CD4-positive, CD25-positive, alpha-beta regulatory T cell (primary cell): ENCODE measurements at regions not wholly inside any gene's neighbourhood (a gene's known extent, or its start where the extent isn't known, plus 50 kb on each side); places are given as distances from the start of the nearest gene placed in this dataset.
A peak's percentile ranks its signal among the peaks of the same experiment; 100 is the strongest.

Experiments used
- ATAC-seq, 2 donors: fragments of 150-1000 bp; cut with Tn5 transposase; one replicate each; pipeline ENCODE4 v1.10.0; 2021; ENCODE audit warnings: low read depth in 2 of 2, moderate number of reproducible peaks in 2 of 2, moderate library complexity in 1 of 2
- DNase-seq, 3 donors: peaks; one replicate each; pipeline versions ENCODE4 v3.0.0 to v3.0.0-alpha.2; 2012 to 2022; ENCODE audit warnings: mixed read lengths in 1 of 3
- H3K27ac ChIP-seq: one replicate; pipeline ENCODE4 v1.7.0; 2013; ENCODE audit warnings: mild to moderate bottlenecking, low read length; ENCODE audit not compliant: insufficient read depth, poor library complexity, severe bottlenecking
- H3K27me3 ChIP-seq: one replicate; pipeline ENCODE4 v1.7.0; 2013; ENCODE audit warnings: low read length; ENCODE audit not compliant: control insufficient read depth, insufficient read depth
- H3K36me3 ChIP-seq: one replicate; pipeline ENCODE4 v1.7.0; 2013; ENCODE audit warnings: mild to moderate bottlenecking, low read length, moderate library complexity; ENCODE audit not compliant: control insufficient read depth, insufficient read depth
- H3K4me1 ChIP-seq: 2 replicates; pipeline ENCODE4 v1.7.0; 2013; ENCODE audit warnings: mild to moderate bottlenecking, low read length; ENCODE audit not compliant: insufficient read depth, control insufficient read depth, poor library complexity, severe bottlenecking
- H3K4me3 ChIP-seq: one replicate; pipeline ENCODE4 v1.7.0; 2013; ENCODE audit warnings: low read depth, mild to moderate bottlenecking, low read length, moderate library complexity
- H3K9me3 ChIP-seq, 2 experiments: 1 replicate in 1 of 2; 2 replicates in 1 of 2; pipeline ENCODE4 v1.7.0; 2013; ENCODE audit warnings: low read length in 2 of 2, mild to moderate bottlenecking in 1 of 2, moderate library complexity in 1 of 2; ENCODE audit not compliant: control insufficient read depth in 2 of 2
- H3K27ac Mint-ChIP-seq, 3 donors: one replicate each; pipeline ENCODE4 v1.8.0; 2020 to 2022; ENCODE audit warnings: mild to moderate bottlenecking in 3 of 3, mixed read lengths in 3 of 3, moderate library complexity in 2 of 3
- H3K27me3 Mint-ChIP-seq: one replicate; pipeline ENCODE4 v1.8.0; 2022; ENCODE audit warnings: mild to moderate bottlenecking, mixed read lengths
- H3K36me3 Mint-ChIP-seq: one replicate; pipeline ENCODE4 v1.8.0; 2020; ENCODE audit warnings: mixed read lengths
- H3K4me1 Mint-ChIP-seq, 4 donors: one replicate each; pipeline ENCODE4 v1.8.0; 2020 to 2022; ENCODE audit warnings: mixed read lengths in 4 of 4, mild to moderate bottlenecking in 1 of 4
- H3K4me3 Mint-ChIP-seq, 4 donors: one replicate each; pipeline ENCODE4 v1.8.0; 2020 to 2022; ENCODE audit warnings: mild to moderate bottlenecking in 4 of 4, mixed read lengths in 4 of 4, moderate library complexity in 3 of 4
- H3K9me3 Mint-ChIP-seq, 7 donors: one replicate each; pipeline ENCODE4 v1.8.0; 2020 to 2022; ENCODE audit warnings: mixed read lengths in 7 of 7, mild to moderate bottlenecking in 3 of 7, moderate library complexity in 2 of 7

DNA sequence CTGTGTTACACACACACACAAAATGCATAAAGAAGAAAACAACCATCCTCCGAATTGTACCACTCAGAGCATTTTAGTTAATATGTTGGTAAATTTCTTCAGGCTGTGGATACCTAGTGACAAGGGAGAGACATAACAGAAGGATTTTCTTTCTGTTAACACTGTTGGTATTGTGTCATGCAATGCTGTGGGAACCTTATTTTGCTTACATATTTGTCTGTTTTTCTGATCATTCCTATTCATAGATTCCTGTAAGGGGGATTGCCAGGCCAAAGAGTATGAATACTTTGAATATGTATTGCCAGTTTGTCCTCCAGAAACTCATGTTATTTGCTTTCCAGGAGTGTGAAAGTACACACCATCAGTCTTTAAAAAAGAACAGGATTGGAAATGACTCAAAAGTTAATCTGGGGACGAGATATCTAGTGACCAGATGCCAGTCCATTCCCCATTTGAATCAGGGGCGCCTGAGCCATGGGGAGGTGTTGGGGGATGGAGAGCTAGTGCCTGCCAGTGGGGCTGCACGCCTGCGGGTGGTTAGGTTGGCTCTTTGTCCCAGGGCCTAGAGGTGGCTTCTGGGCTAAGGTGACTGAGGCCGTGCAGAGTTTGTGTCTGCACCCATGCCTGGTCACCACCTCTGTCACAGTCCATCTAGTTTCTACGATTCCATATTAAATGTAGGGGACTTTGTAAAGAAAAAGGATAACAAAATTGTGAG, 142.0 kb downstream of the PTPN20 start:
- H3K4me3 Mint-ChIP-seq, result no peak overlapping the region
- no peaks in the 10 kb centered on the region for H3K36me3 Mint-ChIP-seq
- DNase-seq, result no peak

DNA sequence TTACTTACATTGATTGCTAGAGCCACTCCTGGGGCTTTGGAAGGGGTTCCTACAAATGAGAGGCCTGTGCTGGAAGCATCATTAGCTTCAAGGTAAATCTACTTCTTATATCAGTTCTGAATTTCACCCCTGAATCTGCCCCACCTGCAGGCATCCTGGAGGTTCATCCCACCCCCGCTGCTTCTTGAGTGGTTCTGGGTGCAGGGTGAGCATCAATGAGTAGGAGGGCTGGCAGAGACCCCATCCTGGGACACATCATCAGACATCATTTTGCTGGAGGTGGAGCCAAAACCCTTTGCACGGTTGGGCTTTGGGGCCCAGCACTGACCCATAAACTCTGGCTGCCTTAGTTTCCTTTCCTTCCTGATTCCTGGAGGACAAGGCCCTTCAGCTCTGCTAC, 143.7 kb downstream of the PTPN20 start:
- H3K27me3 ChIP-seq, result no peaks in the 10 kb centered on the region
- H3K4me1 ChIP-seq, result no peaks in the 10 kb centered on the region
- Mint-ChIP-seq H3K4me1 (no peaks in the 10 kb centered on the region), H3K27me3 (peaks cover 6% of the 10 kb centered on the region), H3K9me3 (peaks cover 0 to 2% (median 0%) of the 10 kb centered on the region in 7 donors), H3K4me3 (no peak overlapping the region), H3K27ac (no peak overlapping the region), H3K36me3 (no peaks in the 10 kb centered on the region)
- no peak overlapping the region for H3K27ac ChIP-seq
- H3K36me3 ChIP-seq, result no peaks in the 10 kb centered on the region
- ATAC-seq (no peak), DNase-seq (no peak)
- no peak overlapping the region for H3K4me3 ChIP-seq
- H3K9me3 ChIP-seq, result no peaks in the 10 kb centered on the region

More for the DNA sequence above, 142.0 kb downstream of the PTPN20 start:
- H3K9me3 ChIP-seq, result no peaks in the 10 kb centered on the region
- Mint-ChIP-seq H3K27me3 (no peaks in the 10 kb centered on the region), H3K9me3 (no peaks in the 10 kb centered on the region), H3K27ac (no peak overlapping the region), H3K4me1 (peaks cover 0 to 4% (median 1%) of the 10 kb centered on the region in 4 donors)
- peaks cover 3% of the 10 kb centered on the region for H3K4me1 ChIP-seq
- H3K4me3 ChIP-seq, result no peak overlapping the region
- no peaks in the 10 kb centered on the region for H3K36me3 ChIP-seq
- no peaks in the 10 kb centered on the region for H3K27me3 ChIP-seq
- ATAC-seq, result no peak
- H3K27ac ChIP-seq, result no peak overlapping the region

DNA sequence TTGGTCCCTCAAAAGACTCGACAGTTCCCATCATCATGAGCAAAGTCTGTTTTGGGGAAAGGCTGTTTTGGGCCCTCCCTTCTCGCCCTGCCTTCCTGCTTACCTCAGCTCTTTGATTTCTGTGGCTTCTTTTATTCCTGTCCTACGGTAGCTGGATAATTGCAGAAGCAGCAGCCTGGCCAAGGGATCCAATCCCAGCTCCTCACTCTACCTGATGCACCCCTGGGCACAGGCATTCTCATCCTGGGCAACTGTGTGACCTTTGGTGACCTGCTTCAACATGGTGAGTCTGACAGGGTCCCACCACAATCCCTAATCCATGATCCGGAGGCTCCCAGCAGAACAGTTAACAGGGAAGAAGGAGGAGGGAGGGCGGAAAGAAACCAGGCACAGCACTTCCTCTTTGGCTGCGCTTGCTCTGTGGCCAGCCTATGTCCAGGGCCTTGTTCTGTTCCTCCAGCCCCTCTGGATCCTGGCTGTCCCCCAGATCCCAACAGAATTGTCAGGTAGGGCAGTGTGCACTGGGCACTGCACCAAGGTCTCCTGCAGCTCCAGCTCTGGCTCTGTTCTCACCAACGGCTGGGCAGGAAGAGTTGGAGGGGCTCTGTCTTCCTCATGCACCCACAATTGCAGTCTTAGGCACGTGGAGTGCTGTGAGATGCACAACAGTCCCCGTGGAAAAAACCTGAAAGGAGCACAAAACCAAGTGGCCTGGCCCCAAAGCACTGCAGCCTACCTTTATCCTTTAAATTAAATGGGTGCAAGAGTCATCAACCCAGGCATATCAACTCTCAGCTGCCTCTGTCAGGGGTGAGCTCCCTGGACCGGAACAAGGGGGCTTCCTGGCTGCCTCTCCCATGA, 144.4 kb downstream of the PTPN20 start:
- Mint-ChIP-seq H3K4me1 (no peaks in the 10 kb centered on the region), H3K27ac (no peak overlapping the region), H3K36me3 (no peaks in the 10 kb centered on the region), H3K27me3 (peaks cover 6% of the 10 kb centered on the region), H3K4me3 (no peak overlapping the region), H3K9me3 (peaks cover 0 to 2% (median 0%) of the 10 kb centered on the region in 7 donors)
- H3K27ac ChIP-seq, result no peak overlapping the region
- H3K4me1 ChIP-seq, result no peaks in the 10 kb centered on the region
- ATAC-seq (no peak), DNase-seq (no peak)
- no peaks in the 10 kb centered on the region for H3K36me3 ChIP-seq
- no peak overlapping the region for H3K4me3 ChIP-seq
- H3K27me3 ChIP-seq, result no peaks in the 10 kb centered on the region
- no peaks in the 10 kb centered on the region for H3K9me3 ChIP-seq

DNA sequence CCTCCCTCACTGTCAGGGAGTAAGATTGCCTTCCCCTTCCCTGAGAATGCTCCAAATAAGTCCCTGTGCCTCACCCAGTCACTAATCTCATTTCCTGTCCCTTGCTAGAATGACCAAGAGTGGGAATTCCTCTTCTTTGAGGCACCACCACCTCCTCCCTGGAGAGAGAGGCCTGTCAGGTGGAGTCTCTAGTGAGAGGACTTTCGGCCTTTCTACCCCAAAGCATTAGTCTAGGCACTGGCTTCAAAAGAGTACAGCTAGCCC, 145.0 kb downstream of the PTPN20 start:
- Mint-ChIP-seq H3K4me3 (no peak overlapping the region), H3K9me3 (peaks cover 0 to 2% (median 0%) of the 10 kb centered on the region in 7 donors), H3K4me1 (no peaks in the 10 kb centered on the region), H3K36me3 (no peaks in the 10 kb centered on the region), H3K27me3 (peaks cover 6% of the 10 kb centered on the region), H3K27ac (no peak overlapping the region)
- no peaks in the 10 kb centered on the region for H3K9me3 ChIP-seq
- H3K27me3 ChIP-seq, result no peaks in the 10 kb centered on the region
- no peak for ATAC-seq
- H3K27ac ChIP-seq, result no peak overlapping the region
- no peaks in the 10 kb centered on the region for H3K4me1 ChIP-seq
- H3K4me3 ChIP-seq, result no peak overlapping the region
- DNase-seq, result no peak
- H3K36me3 ChIP-seq, result no peaks in the 10 kb centered on the region

DNA sequence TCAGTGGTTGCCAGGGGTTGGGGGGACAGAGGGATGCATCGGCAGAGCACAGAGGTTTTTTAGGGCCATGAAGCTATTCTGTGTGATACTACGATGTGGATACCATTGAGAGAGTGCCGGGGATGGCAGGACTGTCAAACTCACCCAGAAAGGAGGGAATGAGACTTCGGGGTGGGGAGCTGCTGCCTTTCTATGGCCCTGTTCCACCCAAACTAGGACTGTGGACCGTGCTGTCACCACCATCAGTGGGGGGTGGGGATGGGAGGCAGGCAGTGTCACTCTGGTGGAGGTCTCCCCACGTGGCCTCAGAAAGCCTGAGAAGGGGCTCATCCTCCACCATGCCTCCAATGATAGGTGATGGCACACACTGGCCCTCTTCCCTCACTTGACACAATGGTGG, 146.2 kb downstream of the PTPN20 start:
- Mint-ChIP-seq H3K9me3 (peaks cover 0 to 2% (median 0%) of the 10 kb centered on the region in 7 donors), H3K27me3 (peaks cover 6% of the 10 kb centered on the region), H3K4me3 (no peak overlapping the region), H3K27ac (no peak overlapping the region), H3K4me1 (no peaks in the 10 kb centered on the region), H3K36me3 (no peaks in the 10 kb centered on the region)
- H3K4me3 ChIP-seq, result no peak overlapping the region
- no peaks in the 10 kb centered on the region for H3K36me3 ChIP-seq
- no peak overlapping the region for H3K27ac ChIP-seq
- ATAC-seq (no peak), DNase-seq (no peak)
- no peaks in the 10 kb centered on the region for H3K9me3 ChIP-seq
- H3K27me3 ChIP-seq, result no peaks in the 10 kb centered on the region
- no peaks in the 10 kb centered on the region for H3K4me1 ChIP-seq

DNA sequence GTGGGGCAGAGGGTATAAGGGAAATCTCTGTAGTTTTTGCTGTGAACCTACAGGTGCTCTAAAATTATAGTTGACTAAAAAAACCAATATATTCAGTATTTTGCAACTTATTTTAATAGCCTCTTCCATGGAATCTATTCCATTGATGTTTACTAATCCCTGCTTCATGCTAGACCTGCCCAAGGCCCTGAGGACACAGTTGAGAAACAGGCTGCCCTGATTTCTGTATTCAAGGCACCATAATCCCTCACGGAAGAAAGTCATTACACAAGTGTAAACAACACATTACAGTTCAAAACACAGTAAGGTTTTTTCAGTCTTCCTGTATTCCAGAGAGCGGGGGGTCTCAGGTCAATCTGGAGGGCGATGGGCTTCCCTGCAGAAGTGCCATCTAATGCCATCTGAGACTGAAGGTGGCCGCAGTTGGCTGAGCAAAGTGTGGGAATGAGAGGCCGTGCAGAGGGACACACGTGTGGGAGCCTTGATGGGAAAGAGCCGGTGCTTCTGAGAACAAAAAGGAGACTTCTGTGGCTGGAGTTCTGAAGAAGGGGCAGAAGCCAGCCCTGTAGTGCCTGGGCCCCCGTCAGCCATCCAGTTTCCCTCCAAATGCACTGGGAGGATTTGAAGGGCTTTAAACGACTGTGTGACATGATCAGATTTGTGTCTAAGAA, 146.9 kb downstream of the PTPN20 start:
- Mint-ChIP-seq H3K4me3 (no peak overlapping the region), H3K4me1 (no peaks in the 10 kb centered on the region), H3K9me3 (peaks cover 0 to 2% (median 0%) of the 10 kb centered on the region in 7 donors), H3K36me3 (no peaks in the 10 kb centered on the region), H3K27me3 (peaks cover 6% of the 10 kb centered on the region), H3K27ac (no peak overlapping the region)
- H3K4me3 ChIP-seq, result no peak overlapping the region
- H3K27ac ChIP-seq, result no peak overlapping the region
- DNase-seq (no peak), ATAC-seq (no peak)
- H3K4me1 ChIP-seq, result no peaks in the 10 kb centered on the region
- H3K27me3 ChIP-seq, result no peaks in the 10 kb centered on the region
- no peaks in the 10 kb centered on the region for H3K9me3 ChIP-seq
- H3K36me3 ChIP-seq, result no peaks in the 10 kb centered on the region

DNA sequence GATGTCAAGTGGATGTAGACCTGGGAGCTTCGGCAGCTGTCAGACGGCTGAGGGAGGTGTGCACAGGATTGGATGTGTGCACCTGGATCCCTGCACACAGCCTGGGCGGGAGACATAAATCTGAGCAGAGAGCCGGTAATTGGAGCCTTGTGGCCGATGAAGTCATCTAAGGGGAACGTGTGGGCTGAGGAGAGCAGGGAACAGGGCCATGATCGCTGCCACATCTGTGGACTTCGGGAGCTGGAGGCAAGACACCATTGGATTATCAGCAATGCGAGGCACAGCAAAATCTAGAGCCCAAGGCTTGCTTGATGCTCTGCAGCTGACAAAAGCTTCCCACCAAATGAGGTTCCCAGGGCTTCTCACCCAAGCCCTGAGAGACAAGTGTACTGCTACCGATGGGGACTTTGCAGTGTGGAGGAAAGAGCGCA, 147.7 kb downstream of the PTPN20 start:
- Mint-ChIP-seq H3K9me3 (peaks cover 0 to 2% (median 0%) of the 10 kb centered on the region in 7 donors), H3K4me1 (no peaks in the 10 kb centered on the region), H3K27me3 (peaks cover 6% of the 10 kb centered on the region), H3K4me3 (no peak overlapping the region), H3K27ac (peak overlapping the region in 2 of 3 donors; percentile 33 to 84), H3K36me3 (no peaks in the 10 kb centered on the region)
- no peaks in the 10 kb centered on the region for H3K9me3 ChIP-seq
- H3K4me1 ChIP-seq, result no peaks in the 10 kb centered on the region
- no peak for ATAC-seq
- no peak for DNase-seq
- no peaks in the 10 kb centered on the region for H3K36me3 ChIP-seq
- H3K27ac ChIP-seq, result no peak overlapping the region
- no peaks in the 10 kb centered on the region for H3K27me3 ChIP-seq
- H3K4me3 ChIP-seq, result no peak overlapping the region
